ENCODE measurements at regions not wholly inside any gene's neighbourhood (a gene's known extent, or its start where the extent isn't known, plus 50 kb on each side); places are given as distances from the start of the nearest gene placed in this dataset.
"Not testable (repeated sequence)": the region's sequence is repeated elsewhere in the genome, so short reads cannot be mapped to it uniquely, and the experiment has no call there.

GRCh38 chr5:35561396-35561795 lies 56.3 kb upstream of the SPEF2 start:
- DNase-seq: no peak

GRCh38 chr5:35557748-35558147 lies 59.9 kb upstream of the SPEF2 start:
- no peak for DNase-seq

DNA sequence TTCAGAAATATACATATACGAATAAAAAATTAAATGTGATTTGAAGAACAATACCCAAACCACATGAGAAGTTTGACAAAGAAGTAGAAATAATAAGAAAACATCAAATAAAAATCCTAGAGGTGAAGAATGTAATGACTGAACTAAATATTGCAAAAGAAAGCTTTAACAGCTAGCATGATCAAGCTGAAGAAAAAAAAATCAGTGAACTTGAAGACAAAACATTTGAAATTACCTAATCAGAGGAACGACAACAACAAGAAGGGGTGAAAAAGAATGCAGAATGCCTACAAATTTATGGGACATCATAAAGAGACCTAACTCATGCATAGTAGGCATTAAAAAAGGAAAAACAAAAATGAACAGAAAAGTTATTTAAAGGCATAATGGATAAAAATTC lies 60.5 kb upstream of the SPEF2 start:
- no peak for DNase-seq

- DNase-seq: no peak
These were observed 63.6 kb upstream of the SPEF2 start for GRCh38 chr5:35554016-35554415.

DNA sequence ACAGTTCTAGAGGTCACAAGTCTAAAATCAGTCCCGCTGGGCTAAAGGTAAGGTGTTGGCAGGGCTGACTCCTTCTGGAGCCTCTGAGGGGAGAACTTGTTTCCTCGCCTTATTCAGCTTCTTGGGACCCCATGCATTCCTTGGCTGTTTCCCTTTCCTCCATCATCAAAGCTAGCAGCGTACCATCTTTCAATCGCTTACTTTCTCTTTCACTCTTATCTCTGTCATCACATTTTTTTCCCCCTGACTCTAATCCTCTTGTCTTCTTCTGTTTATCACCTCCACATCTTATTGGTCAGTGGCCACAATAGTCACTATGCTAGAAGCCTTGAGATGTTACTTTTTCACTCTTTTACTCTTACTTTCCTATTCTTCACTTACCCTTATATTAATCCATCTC lies 72.5 kb upstream of the SPEF2 start:
- DNase-seq: no peak

DNA sequence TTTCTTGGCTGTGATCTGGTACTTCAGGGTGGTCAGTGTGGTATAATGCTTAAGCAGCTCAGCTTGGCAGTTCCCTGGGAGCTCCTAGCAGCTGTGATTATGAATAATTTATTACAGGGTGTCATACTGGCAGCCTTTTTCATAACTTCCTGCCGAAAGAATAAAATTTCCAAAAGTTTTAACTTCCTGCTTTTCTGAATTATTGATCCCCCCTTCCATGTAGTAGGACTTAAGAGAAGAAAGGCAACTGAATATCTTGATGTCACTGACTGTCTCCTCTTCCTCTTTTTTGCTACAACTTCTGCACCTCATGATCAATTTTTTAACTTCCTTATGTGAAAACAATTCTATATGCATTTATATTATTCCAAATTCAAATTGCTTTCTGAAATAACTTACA lies 74.3 kb upstream of the SPEF2 start:
- no peak for DNase-seq

DNA sequence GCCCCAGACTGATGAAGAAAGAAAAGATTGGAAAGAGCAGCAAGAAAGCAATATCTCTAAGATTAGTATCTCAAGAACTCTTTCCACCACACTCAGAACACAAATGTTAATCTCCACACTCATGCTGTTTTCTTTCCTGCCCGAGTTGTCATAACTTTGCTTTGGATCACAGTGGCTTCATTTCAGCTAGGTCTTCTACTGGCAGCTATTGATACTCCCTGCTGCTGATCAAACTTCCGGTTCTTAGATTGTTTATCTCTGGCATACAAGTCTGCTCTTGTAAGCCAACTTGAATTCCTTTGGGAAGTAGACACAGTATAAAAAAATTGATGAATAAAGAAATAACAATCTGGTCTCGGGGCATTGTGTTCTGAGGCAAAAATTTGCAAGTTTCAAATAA lies 77.7 kb upstream of the SPEF2 start:
- DNase-seq: no peak

DNA sequence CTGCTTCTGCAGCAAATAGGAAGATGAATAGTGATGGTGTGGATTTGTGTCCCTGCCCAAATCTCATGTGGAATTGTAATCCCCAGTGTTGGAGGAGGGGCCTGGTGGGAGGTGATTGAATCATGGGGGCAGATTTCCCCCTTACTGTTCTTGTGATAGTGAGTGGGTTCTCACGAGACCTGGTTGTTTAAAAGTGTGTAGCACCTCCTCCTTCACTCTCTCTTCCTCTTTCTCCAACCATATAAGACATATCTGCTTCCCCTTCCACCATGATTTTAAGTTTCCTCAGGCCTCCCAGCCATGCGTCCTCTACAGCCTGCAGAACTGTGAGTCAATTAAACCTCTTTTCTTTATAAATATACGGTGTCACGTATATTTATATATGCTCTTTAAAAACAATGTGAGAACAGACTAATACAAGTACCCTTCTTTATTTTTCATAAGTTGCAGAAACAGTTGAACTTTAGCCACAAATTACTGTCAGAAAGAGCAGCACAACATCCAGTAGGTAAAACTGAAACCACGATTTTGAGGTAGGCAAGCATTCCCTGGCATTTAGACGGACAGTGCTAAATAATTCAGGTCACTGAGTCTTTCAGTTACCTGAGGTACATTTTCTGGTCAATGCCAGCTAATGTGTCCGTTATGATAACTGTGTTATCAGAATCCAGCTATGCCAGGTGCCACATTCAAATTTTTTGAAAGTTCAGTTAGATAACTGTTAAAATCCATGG lies 79.3 kb upstream of the SPEF2 start:
- DNase-seq: no peak

GRCh38 chr5:35533156-35533555 lies 84.5 kb upstream of the SPEF2 start:
- no peak for DNase-seq

DNA sequence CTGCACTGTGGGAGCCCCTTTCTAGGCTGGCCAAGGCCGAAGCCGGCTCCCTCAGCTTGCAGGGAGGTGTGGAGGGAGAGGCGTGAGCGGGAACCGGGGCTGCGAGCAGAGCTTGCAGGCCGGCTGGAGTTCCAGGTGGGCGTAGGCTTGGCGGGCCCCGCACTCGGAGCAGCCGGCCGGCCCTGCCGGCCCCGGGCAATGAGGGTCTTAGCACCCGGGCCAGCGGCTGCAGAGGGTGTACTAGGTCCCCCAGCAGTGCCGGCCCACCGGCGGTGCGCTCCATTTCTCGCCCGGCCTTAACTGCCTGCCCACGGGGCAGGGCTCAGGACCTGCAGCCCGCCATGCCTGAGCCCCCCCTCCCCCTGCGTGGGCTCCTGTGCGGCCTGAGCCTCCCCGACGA lies 86.1 kb upstream of the SPEF2 start:
- DNase-seq: not testable (repeated sequence)

DNA sequence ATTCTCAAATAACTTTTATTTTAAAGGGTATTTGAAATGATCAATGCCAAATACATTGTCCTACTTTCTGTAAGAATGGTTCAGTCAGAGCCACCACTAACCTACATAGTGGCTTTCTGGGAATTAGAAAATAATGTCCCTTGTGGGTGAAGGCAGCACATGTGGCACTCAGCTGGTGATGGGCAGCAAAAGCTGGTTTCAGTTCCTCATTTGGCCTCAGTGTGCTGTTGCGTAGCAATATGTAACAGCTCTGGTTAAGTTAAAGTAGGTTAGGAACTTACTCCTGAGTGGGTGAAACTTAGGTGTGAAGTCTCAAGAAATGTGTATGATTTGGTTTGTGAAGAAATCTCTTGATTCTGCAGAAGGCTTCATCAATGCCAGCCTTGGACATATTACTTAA lies 99.6 kb upstream of the SPEF2 start:
- no peak for DNase-seq

DNA sequence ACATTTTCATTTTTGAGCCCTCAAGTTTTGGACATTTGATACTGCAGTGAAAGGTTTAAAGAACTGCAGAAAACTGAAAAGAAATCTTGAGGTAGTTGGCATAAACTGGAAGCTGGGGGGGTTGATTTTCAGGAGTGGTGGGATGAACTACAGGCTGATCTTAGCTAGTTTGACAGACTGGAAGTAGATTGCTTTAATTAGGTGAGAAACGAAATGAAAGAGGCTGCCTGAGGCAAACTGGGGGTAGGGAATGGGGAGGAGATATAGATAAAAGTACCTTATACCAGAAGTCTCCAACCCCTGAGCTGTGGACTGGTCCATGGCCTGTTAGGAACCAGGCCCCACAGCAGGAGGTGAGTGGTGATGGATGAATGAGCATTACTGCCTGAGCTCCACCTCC lies 101.4 kb upstream of the SPEF2 start:
- no peak for DNase-seq

- DNase-seq: no peak
These were observed 104.1 kb upstream of the SPEF2 start for GRCh38 chr5:35513612-35514011.

DNA sequence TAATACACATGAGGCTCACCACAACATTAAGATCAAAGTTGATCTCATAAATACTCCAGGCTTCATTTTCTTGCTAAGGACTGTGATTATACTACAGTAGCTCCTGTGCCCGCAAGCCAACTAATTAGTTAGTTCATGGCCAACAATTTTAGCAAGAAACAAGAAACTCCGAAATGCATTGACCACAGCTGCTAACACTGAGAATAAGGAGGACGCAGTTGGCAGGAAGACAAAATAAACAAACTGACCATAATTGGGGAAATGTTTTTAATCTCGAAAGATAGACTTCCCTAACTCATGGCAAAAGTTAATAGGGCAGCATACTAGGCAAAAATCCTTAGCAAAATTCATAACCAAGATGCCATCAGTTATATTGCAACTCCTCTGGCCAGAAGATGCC lies 115.5 kb upstream of the SPEF2 start:
- DNase-seq: no peak

DNA sequence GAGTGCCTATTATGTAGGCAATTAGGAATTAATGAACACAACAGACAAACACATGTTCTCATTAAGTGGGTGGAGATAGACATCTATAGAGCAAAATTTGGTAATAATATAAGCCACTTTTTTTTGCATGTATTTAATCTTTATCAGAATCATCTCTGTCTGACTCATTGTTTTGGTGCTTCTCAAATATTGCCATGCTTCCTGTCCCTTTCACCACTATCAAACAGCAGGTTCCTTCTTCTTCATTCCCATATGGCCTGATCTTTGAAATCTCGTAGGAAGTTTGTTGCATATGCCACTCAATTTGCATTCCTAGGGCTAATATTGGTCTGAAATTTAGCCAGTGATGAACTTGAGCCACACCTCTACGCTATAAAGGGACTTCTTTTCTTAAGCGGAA lies 128.9 kb upstream of the SPEF2 start:
- no peak for DNase-seq

DNA sequence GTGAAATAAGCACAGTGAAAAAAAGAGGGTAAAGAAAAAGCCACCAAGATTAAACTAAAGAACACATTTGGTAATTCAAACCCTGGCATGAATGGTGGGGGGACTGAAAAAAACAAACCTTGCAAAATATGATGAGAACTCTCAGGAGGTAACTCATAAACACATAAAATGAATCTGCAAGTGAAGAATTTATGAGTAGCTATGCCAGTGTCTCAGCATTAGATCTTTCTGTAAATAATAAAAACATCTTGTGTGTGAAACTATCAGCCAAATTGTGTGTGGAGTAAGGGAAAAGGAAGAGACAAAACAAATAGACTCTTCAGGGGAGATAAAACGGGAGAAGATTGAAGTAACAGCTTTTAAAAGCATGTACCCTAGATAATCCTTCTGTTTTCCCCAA lies 129.6 kb upstream of the SPEF2 start:
- no peak for DNase-seq

DNA sequence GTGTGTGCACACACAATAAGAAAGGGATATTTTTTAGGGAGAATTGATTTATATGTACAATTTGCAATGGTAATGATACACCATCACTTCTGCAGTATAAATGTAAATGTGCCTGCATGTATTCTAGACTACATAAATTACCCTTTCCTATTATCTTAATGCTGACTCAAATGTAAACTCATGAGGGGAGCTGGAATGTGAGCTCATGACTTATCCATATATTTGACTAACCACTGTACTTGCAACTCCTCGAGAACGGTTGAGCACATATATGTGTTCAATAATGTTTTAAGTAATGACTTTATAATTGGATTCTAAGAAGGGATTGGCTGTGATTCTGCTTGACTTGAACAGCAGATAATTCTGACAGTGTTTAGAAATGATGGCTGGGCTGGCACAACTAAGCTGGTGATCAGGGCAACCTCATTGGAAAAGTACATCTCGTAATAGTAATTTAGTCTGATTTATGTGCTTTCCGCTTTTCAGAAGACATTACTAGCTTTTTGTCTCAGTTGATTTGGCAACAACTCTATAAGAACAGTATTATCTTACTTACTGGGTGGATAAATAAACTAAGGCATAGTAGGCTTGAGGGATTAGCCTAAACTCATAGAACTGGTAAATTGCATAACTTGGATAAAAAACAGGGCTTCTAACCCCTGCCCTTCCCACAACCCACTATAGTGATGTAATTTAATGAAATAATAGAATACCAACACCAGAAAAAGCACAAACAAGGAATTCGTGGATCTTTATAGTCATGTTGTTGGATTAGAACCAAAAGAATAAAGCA lies 130.2 kb upstream of the SPEF2 start:
- peak; percentile 27 for DNase-seq

DNA sequence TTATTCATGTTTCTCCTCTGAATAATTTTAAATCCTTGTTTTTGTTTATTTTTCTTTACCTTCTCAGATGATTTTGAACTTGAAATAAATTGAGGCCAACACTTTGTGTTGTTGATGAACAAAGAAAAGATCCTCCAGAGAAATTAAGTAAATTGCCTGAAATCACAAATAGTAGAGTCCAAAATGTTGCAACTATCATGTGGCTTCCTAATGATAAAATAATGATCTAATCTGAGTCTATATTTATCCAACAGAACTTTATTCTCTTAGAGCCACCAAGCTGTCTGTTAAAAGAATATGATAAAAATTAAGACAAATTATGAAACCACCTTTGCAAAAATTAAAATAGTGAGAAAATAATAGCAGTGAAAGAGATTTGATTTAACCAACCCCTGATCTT lies 132.2 kb upstream of the SPEF2 start:
- no peak for DNase-seq

DNA sequence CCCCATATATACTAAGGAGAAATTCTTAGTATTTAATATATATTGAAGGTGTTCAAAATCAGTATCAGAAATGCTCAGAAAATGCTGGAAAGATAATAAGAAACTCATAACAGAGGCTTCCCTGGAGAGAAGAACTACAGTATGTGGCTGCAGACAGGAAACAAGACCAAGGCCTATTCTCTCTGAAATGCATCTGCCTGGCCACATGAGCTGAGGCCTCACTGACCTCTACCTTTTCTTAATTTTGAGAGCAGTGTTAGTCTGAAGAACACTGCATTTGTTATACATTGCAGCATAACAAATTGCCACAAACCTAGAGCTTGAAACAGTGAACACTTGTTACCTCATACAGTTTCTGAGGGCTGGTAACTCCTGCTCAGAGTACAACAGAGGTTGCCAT lies 133.4 kb upstream of the SPEF2 start:
- DNase-seq: no peak

DNA sequence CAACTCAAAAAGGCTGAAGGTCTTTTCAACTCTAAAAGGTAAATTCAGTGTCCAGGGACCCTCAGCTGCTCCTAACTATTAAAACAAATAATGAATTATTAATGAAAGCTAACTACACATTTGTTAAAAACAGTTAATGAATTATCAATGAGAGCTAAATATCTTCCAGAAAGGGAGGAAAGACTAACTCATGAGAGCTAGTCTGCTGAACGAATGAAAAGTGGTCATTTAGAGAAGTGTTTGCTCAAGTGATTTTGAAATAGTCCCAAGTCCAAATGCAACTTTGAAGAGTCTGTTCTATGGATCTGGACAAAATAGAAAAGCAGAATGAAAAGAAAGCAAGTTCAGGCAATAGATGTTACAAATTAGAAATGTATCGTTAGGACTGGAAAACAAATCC lies 133.9 kb upstream of the SPEF2 start:
- DNase-seq: no peak

DNA sequence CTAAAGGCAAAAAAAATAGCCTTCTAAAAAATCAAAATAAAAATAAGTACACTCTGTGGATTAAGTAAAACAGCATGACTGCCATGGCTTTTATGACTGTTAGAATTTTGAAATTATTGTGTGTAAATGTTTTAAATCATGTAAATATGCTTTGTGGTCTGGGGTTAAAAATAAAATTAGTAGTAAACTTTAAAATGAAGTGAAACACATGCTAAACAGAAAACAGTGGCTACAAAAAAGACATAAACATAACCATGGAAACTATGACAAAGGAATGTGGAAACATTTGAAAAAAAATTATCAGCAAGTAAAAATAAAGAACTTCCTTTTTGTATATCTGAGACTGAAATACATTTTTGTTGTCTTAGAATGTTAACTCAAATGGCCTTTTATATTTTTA lies 134.5 kb upstream of the SPEF2 start:
- DNase-seq: no peak

- no peak for DNase-seq
These were observed 135.4 kb upstream of the SPEF2 start for GRCh38 chr5:35482167-35482755.

GRCh38 chr5:35478856-35479682 lies 138.6 kb upstream of the SPEF2 start:
- peak; percentile 57 for DNase-seq
